GM19328 (cell line): ENCODE measurements at regions not wholly inside any gene's neighbourhood (a gene's known extent, or its start where the extent isn't known, plus 50 kb on each side); places are given as distances from the start of the nearest gene placed in this dataset.

Experiments
- ATAC-seq: cut with Tn5 transposase; IDR thresholded peaks from one replicate; pipeline ENCODE4 v1.9.1; 2021; ENCODE audit warnings: mild to moderate bottlenecking, moderate library complexity; ENCODE audit not compliant: unreplicated experiment

DNA sequence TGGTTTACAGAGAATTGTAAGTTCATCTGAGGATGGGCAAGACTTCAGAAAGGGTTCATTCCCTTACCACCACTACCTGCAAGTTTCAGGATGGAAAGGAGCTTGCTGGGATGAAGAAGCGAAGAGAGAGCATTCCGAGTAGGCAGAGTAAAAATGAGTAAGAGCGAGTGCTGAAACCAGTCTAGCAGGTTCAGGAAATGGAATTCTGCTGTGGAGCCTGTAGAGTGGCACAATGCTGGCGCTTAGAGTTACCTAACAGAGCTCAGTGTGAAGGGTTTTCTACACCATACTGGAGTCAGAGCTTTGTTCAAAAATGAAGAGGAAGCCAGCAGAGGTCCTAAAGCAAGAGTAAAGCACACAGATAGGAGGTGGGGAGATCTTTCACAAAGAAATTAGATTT lies 179.2 kb upstream of the ZC3H12C start:
- no peak for ATAC-seq

DNA sequence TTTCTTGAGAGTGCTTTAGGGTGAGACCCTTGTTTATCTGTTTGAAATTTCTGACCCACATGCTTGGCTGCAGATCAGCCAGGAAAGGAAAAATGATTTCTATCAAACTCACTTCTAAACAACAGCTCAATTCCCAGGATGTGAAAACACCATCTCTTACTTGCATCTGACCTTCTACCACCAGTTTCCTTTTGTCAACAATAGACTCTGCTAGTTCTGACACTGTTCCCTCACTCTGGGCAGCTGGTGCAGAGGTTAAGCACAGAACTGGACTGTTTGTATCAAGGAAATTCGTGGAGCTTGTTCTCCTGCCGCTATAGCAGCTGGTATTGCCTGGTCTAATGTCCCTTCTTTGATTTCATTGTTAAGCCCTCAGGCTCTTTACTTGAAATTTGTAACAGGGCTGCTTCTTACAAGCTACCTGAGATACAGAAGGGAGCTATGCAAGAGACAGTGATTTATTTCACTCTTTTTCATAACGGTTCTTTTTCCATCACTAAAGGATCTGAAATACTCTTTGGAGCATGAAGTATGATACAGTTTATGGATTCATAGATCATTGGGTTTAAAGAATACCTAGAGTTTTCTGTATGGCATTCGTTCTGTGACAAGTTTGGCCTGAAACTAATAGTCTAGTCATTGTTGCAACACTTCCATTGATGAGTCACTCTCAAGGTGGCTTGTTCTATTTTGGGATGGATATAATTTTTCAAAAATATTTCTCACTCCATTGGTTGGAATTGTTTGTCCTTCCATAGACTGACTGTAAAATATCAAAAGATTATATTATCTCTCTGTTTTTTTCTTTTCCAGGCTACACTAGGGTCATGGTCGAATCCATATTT lies 178.2 kb upstream of the ZC3H12C start:
- ATAC-seq, result no peak

DNA sequence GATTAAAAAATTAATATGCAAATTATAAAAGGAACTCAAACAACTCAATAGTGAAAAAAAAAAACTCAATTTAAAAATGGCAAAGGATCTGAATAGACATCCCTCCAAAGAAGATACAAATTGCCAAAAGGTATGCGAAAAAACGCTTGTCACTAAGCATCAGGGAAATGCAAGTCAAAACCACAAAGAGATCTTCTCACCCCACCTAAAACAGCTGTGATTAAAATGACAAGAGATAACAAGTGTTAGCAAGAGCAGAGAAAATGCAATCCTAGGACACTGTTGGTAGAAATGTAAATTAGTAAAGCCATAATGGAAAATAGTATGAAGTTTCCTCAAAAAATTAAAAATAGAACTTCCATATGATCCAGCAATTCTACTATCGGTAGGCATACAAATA lies 166.3 kb upstream of the ZC3H12C start:
- no peak for ATAC-seq

DNA sequence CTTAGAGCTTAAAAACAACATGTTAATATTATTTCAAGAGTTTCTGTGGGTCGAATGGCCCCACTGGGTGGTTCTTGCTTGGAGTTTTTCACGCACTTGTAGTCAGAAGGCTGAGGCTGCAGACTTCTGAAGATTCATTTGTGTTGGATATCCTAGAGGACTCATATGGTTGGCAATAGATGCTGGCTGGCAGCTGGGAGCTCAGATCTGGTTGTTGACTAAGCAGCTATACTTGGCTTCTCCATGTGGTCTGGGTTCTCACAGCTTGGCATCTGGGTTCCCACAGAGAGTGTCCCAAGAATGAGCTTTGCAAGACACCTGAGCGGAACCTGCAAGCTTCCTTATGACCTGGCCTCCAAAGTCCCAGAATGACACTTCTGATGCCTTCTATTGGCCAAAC lies 163.9 kb upstream of the ZC3H12C start:
- ATAC-seq, result no peak

DNA sequence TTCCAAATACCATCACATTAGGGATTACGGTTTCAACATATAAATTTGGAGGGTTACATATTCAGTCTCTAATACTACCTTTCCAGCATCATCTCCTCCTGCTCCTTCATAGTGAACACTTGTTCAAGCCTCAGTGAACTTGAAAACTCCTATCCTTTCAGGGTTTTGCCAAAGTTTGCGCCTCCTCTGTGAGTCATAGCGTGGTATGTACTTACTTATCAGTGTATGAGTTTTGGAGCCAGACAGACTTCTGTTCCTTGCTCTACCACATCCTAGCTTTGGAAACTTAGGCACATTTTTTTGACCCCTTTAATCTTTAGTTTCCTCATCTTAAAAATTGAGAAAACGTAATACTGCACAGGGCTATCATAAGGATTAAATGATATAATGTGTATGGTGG lies 160.1 kb upstream of the ZC3H12C start:
- no peak for ATAC-seq

DNA sequence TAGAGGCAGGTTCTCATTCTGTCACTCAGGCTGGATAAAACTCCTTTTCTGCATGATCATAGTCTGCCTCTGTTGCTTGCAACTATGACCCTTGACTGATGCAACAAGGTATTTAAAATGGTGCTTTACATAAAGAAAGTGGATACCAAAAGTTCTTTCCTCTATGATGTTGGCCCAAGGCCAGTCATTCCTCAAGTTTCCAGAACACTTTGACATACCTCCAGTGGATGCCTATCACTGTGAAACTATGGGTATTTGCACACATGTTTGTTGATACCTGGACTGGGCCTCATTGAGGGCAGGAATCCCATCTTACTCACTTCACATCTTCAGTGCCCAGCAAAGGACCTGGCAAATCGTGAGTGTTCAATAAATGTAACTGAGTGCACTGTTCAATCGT lies 159.0 kb upstream of the ZC3H12C start:
- no peak for ATAC-seq

DNA sequence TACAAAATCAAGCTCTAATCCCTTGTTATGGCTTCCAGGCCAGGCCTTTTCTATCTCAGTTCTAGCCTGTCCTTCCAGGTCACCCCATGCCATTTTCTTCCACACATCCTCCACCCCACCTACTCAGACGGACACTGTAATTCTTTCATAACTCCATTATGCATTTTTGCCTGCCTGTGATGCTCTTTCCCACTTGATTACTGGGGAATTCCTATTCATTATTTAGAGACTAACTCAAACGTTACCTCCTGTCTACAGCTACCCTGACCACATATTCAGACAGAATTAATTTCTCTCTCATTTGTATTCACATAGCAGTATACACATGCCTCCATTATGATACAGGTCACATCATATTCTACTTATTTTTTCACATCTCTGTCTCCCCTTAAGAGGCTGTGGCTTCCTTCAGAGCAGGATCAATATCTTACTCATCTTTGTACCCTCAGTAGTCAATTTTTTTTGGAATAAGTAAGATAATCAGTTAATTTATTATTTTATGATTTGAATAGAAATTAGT lies 156.5 kb upstream of the ZC3H12C start:
- ATAC-seq, result no peak

DNA sequence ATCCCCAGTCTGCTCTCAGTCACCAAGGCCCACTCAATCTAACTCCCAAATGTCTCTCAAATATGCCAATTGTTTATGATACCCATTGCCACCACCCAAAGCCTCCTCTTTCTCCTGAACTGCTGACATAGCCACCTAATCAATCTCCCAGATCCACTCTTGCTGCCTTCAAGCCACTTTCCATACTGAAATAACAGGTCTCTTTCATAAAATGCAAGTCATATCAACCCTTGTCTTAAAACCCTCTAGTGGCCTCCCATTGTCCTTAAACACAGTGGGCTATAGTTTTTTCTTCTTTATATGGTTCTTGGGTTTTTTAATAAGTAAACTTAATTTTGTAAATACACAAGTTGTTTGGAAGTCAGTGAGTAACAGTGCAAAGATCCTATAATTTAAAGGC lies 155.2 kb upstream of the ZC3H12C start:
- ATAC-seq, result no peak

DNA sequence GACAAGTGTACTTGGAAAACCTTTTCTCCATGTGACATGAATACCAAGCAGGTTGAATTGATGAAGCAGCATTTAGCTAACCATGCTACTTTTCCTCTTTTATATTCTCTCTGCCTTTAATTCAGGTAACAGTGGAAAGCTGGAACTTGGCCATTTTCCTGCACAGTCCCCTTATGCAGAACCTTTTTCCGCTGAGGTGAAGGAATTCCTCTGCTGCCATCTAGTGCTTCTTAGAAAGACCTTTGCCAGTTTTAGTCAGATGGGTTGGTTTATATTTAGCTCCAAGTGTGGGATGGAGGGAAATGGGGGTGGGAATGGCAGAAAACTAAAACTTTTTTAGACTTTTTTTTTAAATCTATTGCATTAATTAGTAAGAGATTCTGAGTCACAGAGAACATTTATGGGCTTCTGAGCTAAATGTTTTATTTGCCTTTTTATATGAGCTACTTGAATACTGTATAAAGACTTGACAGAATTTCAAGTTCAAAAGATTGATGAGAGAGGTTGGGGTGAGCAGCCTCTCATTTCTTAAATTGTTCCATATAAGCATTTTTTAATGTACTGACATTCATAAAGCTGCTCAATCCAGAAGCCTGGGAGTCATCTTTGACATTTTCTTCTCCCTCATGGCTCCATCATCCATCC lies 153.9 kb upstream of the ZC3H12C start:
- ATAC-seq, result no peak

DNA sequence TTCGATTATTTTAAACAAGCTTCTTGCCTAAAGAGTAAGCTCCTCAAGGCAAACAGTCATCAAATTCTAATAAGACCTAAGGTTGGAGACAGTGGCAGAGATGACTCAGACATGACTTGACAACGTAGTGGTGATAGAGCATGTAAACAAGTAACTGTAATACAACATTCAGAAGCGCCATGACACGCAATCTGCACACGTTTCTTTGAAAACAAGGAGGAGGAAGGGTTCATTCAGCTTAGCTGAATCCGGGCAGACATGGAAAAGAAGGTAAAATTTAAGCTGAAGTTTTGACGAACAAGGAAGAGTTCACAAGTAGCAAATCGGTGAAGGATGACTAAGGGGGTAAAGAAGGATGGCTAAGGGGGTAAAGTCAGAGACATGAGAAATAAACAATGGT lies 152.4 kb upstream of the ZC3H12C start:
- ATAC-seq, result no peak

DNA sequence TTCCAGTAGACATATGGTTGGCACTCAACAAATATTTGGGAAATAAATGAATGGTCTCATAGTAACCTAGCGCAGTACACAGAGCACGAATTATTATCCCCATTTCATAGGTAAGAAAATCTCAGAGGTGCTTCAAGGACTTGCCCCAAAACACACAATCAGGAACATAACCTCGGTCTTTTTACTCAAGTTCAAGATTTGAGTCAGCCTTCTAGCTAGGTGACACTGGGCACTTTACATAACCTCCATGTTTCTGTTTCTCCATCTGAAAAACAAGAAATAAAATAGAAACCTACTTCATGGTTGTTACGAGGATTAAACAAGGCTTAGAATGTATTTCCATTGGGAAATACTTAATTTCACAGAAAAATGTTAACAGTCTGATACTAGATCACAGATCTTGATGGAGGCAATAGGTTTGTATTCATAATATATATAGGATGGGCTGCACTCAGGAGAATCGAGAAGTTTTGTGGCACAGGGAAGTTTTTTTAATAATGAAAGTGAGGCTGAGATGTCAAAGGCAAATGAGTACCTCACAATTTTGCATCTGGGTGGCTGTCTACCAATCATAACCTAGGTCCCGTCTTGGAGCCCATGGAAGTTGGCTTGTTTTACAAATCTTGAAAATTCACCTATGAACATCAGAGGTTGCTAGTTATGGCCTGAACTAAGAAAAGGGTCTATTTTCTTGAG lies 147.4 kb upstream of the ZC3H12C start:
- peak; percentile 59 for ATAC-seq

DNA sequence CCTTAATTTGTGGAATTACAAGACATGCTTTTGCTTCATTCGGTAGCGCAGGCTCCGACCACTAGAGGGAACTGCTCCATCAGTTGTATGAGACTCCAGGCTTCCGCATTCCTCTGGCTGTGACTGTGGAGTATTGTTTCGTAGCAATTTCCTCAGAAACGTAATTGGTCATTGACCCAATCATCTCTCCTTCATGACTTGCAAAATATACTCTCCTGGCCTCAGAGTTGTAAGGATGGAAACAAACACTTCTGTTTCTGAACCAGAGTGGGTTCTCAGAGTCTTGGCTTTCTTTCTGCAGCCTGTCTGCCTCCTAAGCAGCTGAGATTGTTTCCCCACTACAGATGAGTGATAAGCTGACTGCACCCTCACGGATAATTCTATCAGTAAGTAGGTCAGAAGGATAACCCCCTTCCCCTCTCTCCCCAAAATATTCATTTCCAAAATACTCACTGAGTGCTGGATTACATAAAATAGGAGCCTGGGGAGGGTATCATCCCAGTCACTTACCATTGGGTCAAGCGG lies 146.8 kb upstream of the ZC3H12C start:
- peak; percentile 88 for ATAC-seq

DNA sequence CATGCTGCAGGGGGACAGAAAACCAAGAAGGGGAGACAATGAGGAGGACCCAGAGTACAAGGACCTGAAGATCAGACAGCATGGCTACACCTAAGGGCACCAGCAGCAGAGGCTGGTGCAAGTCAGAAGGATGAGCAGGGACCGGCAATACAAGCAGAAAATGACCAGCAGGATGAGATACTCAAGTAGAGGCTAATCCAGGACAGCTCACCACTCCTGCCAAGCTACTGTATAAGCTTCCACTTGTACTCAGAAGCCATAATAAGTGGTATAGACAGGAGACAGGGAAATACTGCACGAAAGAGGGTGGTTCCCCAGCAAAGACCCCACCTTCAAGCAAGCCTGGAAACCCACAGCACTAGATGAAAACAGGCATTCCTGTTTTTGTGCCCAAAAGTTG lies 138.7 kb upstream of the ZC3H12C start:
- no peak for ATAC-seq

DNA sequence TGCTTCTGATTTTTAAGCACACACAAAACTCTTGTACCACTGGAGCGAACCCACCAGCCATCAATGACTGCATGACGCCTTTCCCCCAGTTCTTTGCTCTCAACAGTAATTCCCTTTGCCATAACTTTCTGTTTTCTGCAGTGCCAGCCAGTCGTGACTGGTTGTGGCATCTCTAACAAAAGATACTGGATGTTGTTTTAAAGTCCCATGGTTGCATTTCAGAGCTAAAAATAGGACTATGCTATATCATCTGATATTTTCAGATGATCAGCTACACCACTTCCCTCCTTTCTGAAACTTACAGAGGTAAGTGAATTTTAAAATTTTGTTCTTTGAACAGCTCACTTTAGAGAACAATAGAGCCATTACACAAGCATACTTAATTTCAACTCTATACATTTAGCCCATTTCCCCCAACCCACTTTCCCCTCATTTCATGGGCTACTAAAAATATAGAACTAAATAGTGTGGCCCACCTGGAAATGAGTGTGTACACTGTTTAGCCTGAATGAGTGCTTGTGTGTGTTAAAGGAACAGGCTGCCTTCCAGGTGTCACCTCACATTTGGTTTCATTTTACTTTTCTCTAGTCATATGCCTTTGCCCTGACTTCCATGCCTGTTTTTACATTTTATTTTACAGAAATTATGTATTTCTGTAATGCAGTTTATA lies 136.9 kb upstream of the ZC3H12C start:
- peak; percentile 78 for ATAC-seq

DNA sequence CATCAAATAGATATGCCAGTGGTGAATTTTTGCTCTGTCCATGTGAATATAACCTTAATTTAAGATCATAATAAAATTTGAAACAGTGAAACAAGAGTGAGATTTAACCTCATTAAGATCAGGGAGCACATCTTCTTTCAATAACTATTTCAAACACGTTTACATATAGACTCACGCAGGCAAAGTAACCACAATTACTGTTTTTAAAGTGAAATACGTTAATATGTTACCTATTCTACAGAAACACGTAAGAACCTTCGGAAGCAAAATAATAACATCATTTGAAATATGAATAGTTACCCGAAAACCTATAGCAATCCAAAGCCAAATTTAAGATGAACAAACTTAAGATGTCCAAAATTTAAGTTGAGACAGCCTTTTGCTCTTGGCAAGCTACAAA lies 136.2 kb upstream of the ZC3H12C start:
- ATAC-seq, result no peak

DNA sequence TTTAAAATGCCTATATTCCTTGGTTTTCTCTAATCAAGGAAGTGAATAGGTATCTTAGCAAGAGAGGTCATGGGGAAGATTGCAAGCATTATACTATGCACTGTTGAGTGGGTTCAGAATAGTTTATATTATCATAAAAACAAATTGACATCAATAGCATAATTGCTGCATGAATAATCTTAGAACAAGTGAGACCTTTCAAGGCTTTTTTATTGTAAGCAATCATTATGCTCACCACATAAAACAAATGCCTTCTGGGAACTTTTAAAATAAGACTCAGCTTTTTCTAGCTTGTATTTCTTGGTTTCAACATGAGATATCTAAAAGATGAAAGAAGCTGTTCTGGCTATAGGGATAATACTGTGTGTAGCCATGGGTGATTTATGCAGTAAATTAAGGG lies 135.6 kb upstream of the ZC3H12C start:
- ATAC-seq, result no peak

DNA sequence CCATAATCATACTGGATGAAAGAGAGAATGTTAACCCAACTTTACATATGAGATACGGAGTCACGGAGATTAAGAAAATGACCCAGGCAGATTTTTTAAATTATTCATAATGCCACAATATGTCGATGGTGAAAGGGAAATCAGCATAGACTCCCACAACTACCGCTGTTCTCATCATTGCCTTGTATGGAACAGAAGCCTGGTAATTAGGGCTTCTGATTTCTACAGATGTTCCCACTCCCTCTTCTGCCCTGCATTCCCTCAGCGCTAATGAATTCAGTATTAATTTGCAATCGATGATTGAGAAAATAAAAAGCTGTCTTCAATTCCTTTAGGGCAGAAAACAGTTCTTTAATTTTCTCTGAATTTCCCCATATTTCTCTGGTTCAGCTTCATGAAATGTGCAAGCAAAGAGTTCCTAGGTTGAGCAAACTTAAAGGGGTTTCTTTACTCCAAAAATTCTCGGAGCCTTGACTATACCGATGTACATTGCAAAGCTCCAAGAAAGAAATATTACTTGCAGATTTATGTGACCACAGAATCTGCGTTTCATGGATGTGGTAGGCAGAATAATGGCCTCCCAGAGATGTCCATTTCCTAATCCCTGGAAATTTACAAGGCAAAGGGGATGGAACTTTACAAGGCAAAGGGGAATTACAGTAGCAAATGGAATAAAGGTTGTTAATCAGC lies 134.9 kb upstream of the ZC3H12C start:
- no peak for ATAC-seq

DNA sequence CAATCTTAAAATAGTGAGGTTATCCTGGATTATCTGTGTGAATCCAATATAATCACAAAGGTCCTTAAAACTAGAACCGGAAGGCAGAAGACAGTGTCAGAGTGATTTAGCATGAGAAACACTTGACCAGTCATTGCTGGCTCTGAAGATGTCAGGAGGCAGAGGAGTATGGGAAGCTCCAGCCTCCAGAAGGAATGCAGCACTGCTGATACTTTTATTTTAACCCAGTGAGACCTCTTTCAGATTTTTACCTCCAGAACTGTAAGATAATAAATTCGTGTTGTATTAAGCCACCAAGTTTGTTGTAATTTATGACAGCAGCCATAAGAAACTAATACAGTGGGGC lies 134.4 kb upstream of the ZC3H12C start:
- ATAC-seq, result no peak

DNA sequence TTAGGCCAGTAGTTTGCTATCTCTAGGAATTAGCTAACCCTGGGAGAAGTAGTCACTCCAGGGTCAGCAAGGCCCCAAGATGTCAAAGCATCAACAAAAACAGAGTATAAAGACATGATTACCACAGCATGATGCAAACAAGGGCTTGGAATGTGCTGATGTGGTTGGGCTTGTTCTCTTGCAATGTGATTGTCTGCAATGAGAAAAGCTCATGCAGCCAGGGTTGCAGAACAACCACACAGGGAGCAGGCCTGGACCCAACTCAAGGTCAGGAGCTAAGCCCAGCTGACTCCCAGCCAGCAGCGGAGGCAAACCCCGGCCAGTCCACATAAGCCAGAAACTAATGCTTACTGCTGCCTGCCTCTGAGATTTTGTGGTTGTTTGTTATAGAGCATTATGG lies 132.4 kb upstream of the ZC3H12C start:
- no peak for ATAC-seq

DNA sequence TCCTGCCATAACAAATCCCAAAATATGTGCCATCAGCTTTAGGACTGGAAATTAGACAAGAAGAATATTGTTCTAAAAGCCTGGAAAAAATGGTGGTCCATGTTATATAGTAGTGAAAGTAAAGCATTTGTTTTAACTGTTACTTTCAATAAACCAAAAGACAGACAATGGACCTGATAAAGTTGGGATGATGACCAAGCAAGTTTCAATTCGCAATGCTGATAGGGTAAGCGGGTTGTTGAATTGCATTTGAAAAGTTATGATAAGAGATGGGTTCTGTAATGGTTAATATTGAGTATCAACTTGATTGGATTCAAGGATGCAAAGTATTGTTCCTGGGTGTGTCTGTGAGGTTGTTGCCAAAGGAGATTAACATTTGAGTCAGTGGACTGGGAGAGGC lies 131.9 kb upstream of the ZC3H12C start:
- no peak for ATAC-seq

DNA sequence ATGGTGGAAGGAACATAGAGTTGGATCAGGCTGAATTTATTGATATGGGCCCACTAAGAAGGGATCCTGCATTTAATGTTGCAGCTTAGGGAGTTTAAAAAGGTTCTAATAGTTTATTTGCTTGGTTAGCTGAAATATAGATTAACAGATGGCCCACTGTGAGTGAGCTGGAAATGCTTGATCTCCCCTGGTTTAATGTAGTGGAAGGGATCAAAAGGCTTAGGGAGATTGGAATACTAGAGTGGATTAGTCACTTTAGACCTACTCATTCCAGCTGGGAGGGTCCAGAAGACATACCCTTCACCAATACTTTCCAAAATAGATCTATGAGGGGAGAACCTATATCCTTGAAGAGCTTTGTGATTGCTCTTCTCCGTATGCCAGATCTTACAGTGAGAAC lies 130.1 kb upstream of the ZC3H12C start:
- ATAC-seq, result no peak
